OCI-LY3 (cell line): ENCODE measurements at regions not wholly inside any gene's neighbourhood (a gene's known extent, or its start where the extent isn't known, plus 50 kb on each side); places are given as distances from the start of the nearest gene placed in this dataset.

ENCODE experiments used
- CTCF ChIP-seq: fragments of 200-600, 300-600 bp; sonication (generic); IDR thresholded peaks from 2 replicates; pipeline ENCODE4 v1.5.1; 2014; ENCODE audit warnings: antibody characterized with exemption, low read length, low read depth
- EZH2phosphoT487 ChIP-seq: fragments of 200-600 bp; shearing (Covaris generic); IDR thresholded peaks from 2 replicates; pipeline ENCODE4 v1.6.1; 2018; ENCODE audit warnings: antibody characterized with exemption, mixed run types, low read depth

GRCh38 chr9:106745876-106746275, 117.1 kb upstream of the ZNF462 start:
- TF ChIP-seq CTCF, result no peak
- TF ChIP-seq EZH2phosphoT487, result no peak
